ENCODE measurements at regions not wholly inside any gene's neighbourhood (a gene's known extent, or its start where the extent isn't known, plus 50 kb on each side); places are given as distances from the start of the nearest gene placed in this dataset.
"Not testable (repeated sequence)": the region's sequence is repeated elsewhere in the genome, so short reads cannot be mapped to it uniquely, and the experiment has no call there.

- no peak for DNase-seq (ENCODE audit: low spot score)
Observed at GRCh38 chr13:63842102-63842501, 2426.5 kb upstream of the PCDH20 start.

GRCh38 chr13:63840551-63841421 lies 2425.1 kb upstream of the PCDH20 start:
- no peak for TF ChIP-seq CTCF (IDR thresholded peaks at IDR 0.05)
- DNase-seq (ENCODE audit: low spot score), result no peak
- no peak for ATAC-seq (ENCODE audit: low FRiP score)

More at GRCh38 chr13:63842102-63842501, 2426.5 kb upstream of the PCDH20 start:
- ATAC-seq (ENCODE audit: low FRiP score), result no peak
- TF ChIP-seq CTCF (IDR thresholded peaks at IDR 0.05), result no peak

- ATAC-seq (ENCODE audit: low FRiP score), result no peak
- DNase-seq (ENCODE audit: low spot score), result no peak
- no peak for TF ChIP-seq CTCF (IDR thresholded peaks at IDR 0.05)
Observed at GRCh38 chr13:63838366-63839110, 2422.9 kb upstream of the PCDH20 start.

- DNase-seq (ENCODE audit: low spot score); ATAC-seq (ENCODE audit: low FRiP score): not testable (repeated sequence)
Observed at GRCh38 chr13:63837701-63838100, 2422.1 kb upstream of the PCDH20 start.

- not testable (repeated sequence) for ATAC-seq (ENCODE audit: low FRiP score); DNase-seq (ENCODE audit: low spot score)
Observed at GRCh38 chr13:63829609-63830008, 2414.0 kb upstream of the PCDH20 start.

- not testable (repeated sequence) for ATAC-seq (ENCODE audit: low FRiP score); DNase-seq (ENCODE audit: low spot score)
Observed at GRCh38 chr13:63821785-63822184, 2406.1 kb upstream of the PCDH20 start.

- ATAC-seq (ENCODE audit: low FRiP score); DNase-seq (ENCODE audit: low spot score): not testable (repeated sequence)
Observed at GRCh38 chr13:63811428-63812004, 2395.9 kb upstream of the PCDH20 start.

GRCh38 chr13:63791134-63791533 lies 2375.5 kb upstream of the PCDH20 start:
- not testable (repeated sequence) for ATAC-seq (ENCODE audit: low FRiP score); DNase-seq (ENCODE audit: low spot score)

GRCh38 chr13:63774133-63774532 lies 2358.5 kb upstream of the PCDH20 start:
- TF ChIP-seq CTCF (IDR thresholded peaks at IDR 0.05), result no peak
- DNase-seq (ENCODE audit: low spot score), result no peak
- ATAC-seq (ENCODE audit: low FRiP score), result no peak

All from omental fat pad (tissue), 3 donors.